CD4-positive, CD25-positive, alpha-beta regulatory T cell (primary cell): ENCODE measurements at regions not wholly inside any gene's neighbourhood (a gene's known extent, or its start where the extent isn't known, plus 50 kb on each side); places are given as distances from the start of the nearest gene placed in this dataset.
A peak's percentile ranks its signal among the peaks of the same experiment; 100 is the strongest.
"Not testable (repeated sequence)": the region's sequence is repeated elsewhere in the genome, so short reads cannot be mapped to it uniquely, and the experiment has no call there.

Experiments
- ATAC-seq, 2 donors: fragments of 150-1000 bp; cut with Tn5 transposase; one replicate each; pipeline ENCODE4 v1.10.0; 2021; ENCODE audit warnings: low read depth in 2 of 2, moderate number of reproducible peaks in 2 of 2, moderate library complexity in 1 of 2
- DNase-seq, 3 donors: peaks; one replicate each; pipeline versions ENCODE4 v3.0.0 to v3.0.0-alpha.2; 2012 to 2022; ENCODE audit warnings: mixed read lengths in 1 of 3
- H3K27ac ChIP-seq: one replicate; pipeline ENCODE4 v1.7.0; 2013; ENCODE audit warnings: mild to moderate bottlenecking, low read length; ENCODE audit not compliant: insufficient read depth, poor library complexity, severe bottlenecking
- H3K27me3 ChIP-seq: one replicate; pipeline ENCODE4 v1.7.0; 2013; ENCODE audit warnings: low read length; ENCODE audit not compliant: control insufficient read depth, insufficient read depth
- H3K36me3 ChIP-seq: one replicate; pipeline ENCODE4 v1.7.0; 2013; ENCODE audit warnings: mild to moderate bottlenecking, low read length, moderate library complexity; ENCODE audit not compliant: control insufficient read depth, insufficient read depth
- H3K4me1 ChIP-seq: 2 replicates; pipeline ENCODE4 v1.7.0; 2013; ENCODE audit warnings: mild to moderate bottlenecking, low read length; ENCODE audit not compliant: insufficient read depth, control insufficient read depth, poor library complexity, severe bottlenecking
- H3K4me3 ChIP-seq: one replicate; pipeline ENCODE4 v1.7.0; 2013; ENCODE audit warnings: low read depth, mild to moderate bottlenecking, low read length, moderate library complexity
- H3K9me3 ChIP-seq, 2 experiments: 1 replicate in 1 of 2; 2 replicates in 1 of 2; pipeline ENCODE4 v1.7.0; 2013; ENCODE audit warnings: low read length in 2 of 2, mild to moderate bottlenecking in 1 of 2, moderate library complexity in 1 of 2; ENCODE audit not compliant: control insufficient read depth in 2 of 2
- H3K27ac Mint-ChIP-seq, 3 donors: one replicate each; pipeline ENCODE4 v1.8.0; 2020 to 2022; ENCODE audit warnings: mild to moderate bottlenecking in 3 of 3, mixed read lengths in 3 of 3, moderate library complexity in 2 of 3
- H3K27me3 Mint-ChIP-seq: one replicate; pipeline ENCODE4 v1.8.0; 2022; ENCODE audit warnings: mild to moderate bottlenecking, mixed read lengths
- H3K36me3 Mint-ChIP-seq: one replicate; pipeline ENCODE4 v1.8.0; 2020; ENCODE audit warnings: mixed read lengths
- H3K4me1 Mint-ChIP-seq, 4 donors: one replicate each; pipeline ENCODE4 v1.8.0; 2020 to 2022; ENCODE audit warnings: mixed read lengths in 4 of 4, mild to moderate bottlenecking in 1 of 4
- H3K4me3 Mint-ChIP-seq, 4 donors: one replicate each; pipeline ENCODE4 v1.8.0; 2020 to 2022; ENCODE audit warnings: mild to moderate bottlenecking in 4 of 4, mixed read lengths in 4 of 4, moderate library complexity in 3 of 4
- H3K9me3 Mint-ChIP-seq, 7 donors: one replicate each; pipeline ENCODE4 v1.8.0; 2020 to 2022; ENCODE audit warnings: mixed read lengths in 7 of 7, mild to moderate bottlenecking in 3 of 7, moderate library complexity in 2 of 7

- ATAC-seq (no peak), DNase-seq (no peak)
- no peaks in the 10 kb centered on the region for H3K27me3 ChIP-seq
- Mint-ChIP-seq H3K36me3 (no peaks in the 10 kb centered on the region), H3K4me1 (no peaks in the 10 kb centered on the region), H3K4me3 (no peak overlapping the region), H3K27me3 (peaks cover 4% of the 10 kb centered on the region), H3K9me3 (no peaks in the 10 kb centered on the region), H3K27ac (no peak overlapping the region)
- no peak overlapping the region for H3K4me3 ChIP-seq
- no peaks in the 10 kb centered on the region for H3K4me1 ChIP-seq
- no peaks in the 10 kb centered on the region for H3K36me3 ChIP-seq
- H3K27ac ChIP-seq: no peak overlapping the region
- H3K9me3 ChIP-seq: no peaks in the 10 kb centered on the region
Observed at GRCh38 chr7:131648491-131648890, 92.1 kb upstream of the PODXL start.

- DNase-seq: no peak
- H3K4me1 Mint-ChIP-seq: no peaks in the 10 kb centered on the region
- H3K36me3 Mint-ChIP-seq: no peaks in the 10 kb centered on the region
- peaks cover 4% of the 10 kb centered on the region for H3K27me3 Mint-ChIP-seq
- no peaks in the 10 kb centered on the region for H3K9me3 Mint-ChIP-seq
- H3K36me3 ChIP-seq: no peaks in the 10 kb centered on the region
- ATAC-seq: no peak
- no peak overlapping the region for H3K4me3 ChIP-seq
- H3K4me1 ChIP-seq: no peaks in the 10 kb centered on the region
- no peak overlapping the region for H3K27ac ChIP-seq
- H3K4me3 Mint-ChIP-seq: no peak overlapping the region
- H3K27me3 ChIP-seq: no peaks in the 10 kb centered on the region
- H3K27ac Mint-ChIP-seq: no peak overlapping the region
- H3K9me3 ChIP-seq: no peaks in the 10 kb centered on the region
Observed at GRCh38 chr7:131646203-131646602, 89.8 kb upstream of the PODXL start.

- Mint-ChIP-seq H3K27me3 (peaks cover 4% of the 10 kb centered on the region), H3K27ac (peak overlapping the region in 1 of 3 donors; percentile 72), H3K4me3 (no peak overlapping the region), H3K9me3 (peaks cover 0 to 3% (median 0%) of the 10 kb centered on the region in 7 donors), H3K4me1 (no peaks in the 10 kb centered on the region), H3K36me3 (no peaks in the 10 kb centered on the region)
- Histone ChIP-seq H3K27ac (no peak overlapping the region), H3K9me3 (no peaks in the 10 kb centered on the region), H3K4me3 (no peak overlapping the region), H3K36me3 (no peaks in the 10 kb centered on the region), H3K27me3 (no peaks in the 10 kb centered on the region), H3K4me1 (no peaks in the 10 kb centered on the region)
- ATAC-seq: no peak
- no peak for DNase-seq
Observed at GRCh38 chr7:131642429-131642828, 86.0 kb upstream of the PODXL start.

- Mint-ChIP-seq H3K4me1 (no peaks in the 10 kb centered on the region), H3K27ac (no peak overlapping the region), H3K27me3 (peaks cover 9% of the 10 kb centered on the region), H3K9me3 (peaks cover 0 to 3% (median 0%) of the 10 kb centered on the region in 7 donors), H3K4me3 (no peak overlapping the region), H3K36me3 (no peaks in the 10 kb centered on the region)
- ATAC-seq: no peak
- Histone ChIP-seq H3K27me3 (no peaks in the 10 kb centered on the region), H3K4me3 (no peak overlapping the region), H3K9me3 (no peaks in the 10 kb centered on the region), H3K27ac (no peak overlapping the region), H3K4me1 (no peaks in the 10 kb centered on the region), H3K36me3 (no peaks in the 10 kb centered on the region)
- no peak for DNase-seq
Observed at GRCh38 chr7:131640686-131641085, 84.3 kb upstream of the PODXL start.

GRCh38 chr7:131638641-131639430 is 82.4 kb upstream of the PODXL start:
- no peak for ATAC-seq
- Mint-ChIP-seq H3K9me3 (peaks cover 0 to 3% (median 0%) of the 10 kb centered on the region in 7 donors), H3K4me1 (no peaks in the 10 kb centered on the region), H3K36me3 (no peaks in the 10 kb centered on the region), H3K27me3 (peaks cover 9% of the 10 kb centered on the region), H3K27ac (peak overlapping the region in 1 of 3 donors; percentile 79), H3K4me3 (no peak overlapping the region)
- no peaks in the 10 kb centered on the region for H3K27me3 ChIP-seq
- H3K9me3 ChIP-seq: no peaks in the 10 kb centered on the region
- H3K36me3 ChIP-seq: no peaks in the 10 kb centered on the region
- no peaks in the 10 kb centered on the region for H3K4me1 ChIP-seq
- DNase-seq: no peak
- H3K4me3 ChIP-seq: no peak overlapping the region
- H3K27ac ChIP-seq: no peak overlapping the region

- Histone ChIP-seq H3K4me3 (no peak overlapping the region), H3K27me3 (no peaks in the 10 kb centered on the region), H3K9me3 (no peaks in the 10 kb centered on the region), H3K4me1 (no peaks in the 10 kb centered on the region), H3K36me3 (no peaks in the 10 kb centered on the region), H3K27ac (no peak overlapping the region)
- no peak overlapping the region for H3K4me3 Mint-ChIP-seq
- DNase-seq: no peak
- H3K27ac Mint-ChIP-seq: no peak overlapping the region
- ATAC-seq: no peak
- peaks cover 9% of the 10 kb centered on the region for H3K27me3 Mint-ChIP-seq
- H3K4me1 Mint-ChIP-seq: no peaks in the 10 kb centered on the region
- peaks cover 0 to 3% (median 0%) of the 10 kb centered on the region in 7 donors for H3K9me3 Mint-ChIP-seq
- no peaks in the 10 kb centered on the region for H3K36me3 Mint-ChIP-seq
Observed at GRCh38 chr7:131637859-131638258, 81.4 kb upstream of the PODXL start.

- Mint-ChIP-seq H3K9me3 (peaks cover 0 to 3% (median 0%) of the 10 kb centered on the region in 7 donors), H3K4me3 (no peak overlapping the region), H3K27me3 (peaks cover 9% of the 10 kb centered on the region), H3K27ac (no peak overlapping the region), H3K4me1 (no peaks in the 10 kb centered on the region), H3K36me3 (no peaks in the 10 kb centered on the region)
- DNase-seq (no peak), ATAC-seq (no peak)
- no peak overlapping the region for H3K4me3 ChIP-seq
- H3K4me1 ChIP-seq: no peaks in the 10 kb centered on the region
- no peaks in the 10 kb centered on the region for H3K36me3 ChIP-seq
- no peaks in the 10 kb centered on the region for H3K9me3 ChIP-seq
- H3K27ac ChIP-seq: no peak overlapping the region
- H3K27me3 ChIP-seq: no peaks in the 10 kb centered on the region
Observed at GRCh38 chr7:131636092-131636491, 79.7 kb upstream of the PODXL start.

- not testable (repeated sequence) for H3K27me3 ChIP-seq, H3K4me1 Mint-ChIP-seq, H3K4me3 Mint-ChIP-seq, H3K4me1 ChIP-seq, H3K4me3 ChIP-seq, H3K36me3 ChIP-seq, H3K27ac Mint-ChIP-seq, H3K27ac ChIP-seq, H3K9me3 Mint-ChIP-seq, H3K9me3 ChIP-seq, ATAC-seq, DNase-seq, H3K36me3 Mint-ChIP-seq
- peaks cover 14% of the 10 kb centered on the region for H3K27me3 Mint-ChIP-seq
Observed at GRCh38 chr7:131634197-131634596, 77.8 kb upstream of the PODXL start.
